NCI-H1694 (cell line): ENCODE measurements at regions not wholly inside any gene's neighbourhood (a gene's known extent, or its start where the extent isn't known, plus 50 kb on each side); places are given as distances from the start of the nearest gene placed in this dataset.
"Not testable (repeated sequence)": the region's sequence is repeated elsewhere in the genome, so short reads cannot be mapped to it uniquely, and the experiment has no call there.

Experiments
- DNase-seq: peaks from one replicate; lab custom pipeline; 2025; lab: John Stamatoyannopoulos, UW

DNA sequence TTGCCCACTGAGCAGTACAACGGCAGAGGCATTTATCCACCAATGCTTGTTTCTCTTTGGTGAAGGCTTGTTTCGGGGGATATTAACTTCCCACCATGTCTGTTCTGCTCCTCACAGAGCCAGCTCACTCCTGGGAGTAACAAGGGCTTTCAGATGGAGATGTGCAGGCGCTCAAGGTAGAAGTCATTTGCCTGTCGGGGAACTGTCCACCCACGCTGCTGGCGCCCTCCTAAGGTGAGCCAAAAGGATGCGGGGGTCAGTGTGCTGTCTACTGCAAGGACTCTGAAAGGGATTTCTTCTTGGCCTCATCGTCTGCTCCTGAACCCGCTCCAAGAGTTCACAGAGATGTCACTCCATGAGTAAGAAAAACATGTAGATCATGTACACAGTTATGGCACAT, 57.0 kb upstream of the CYRIA start:
- no peak for DNase-seq

DNA sequence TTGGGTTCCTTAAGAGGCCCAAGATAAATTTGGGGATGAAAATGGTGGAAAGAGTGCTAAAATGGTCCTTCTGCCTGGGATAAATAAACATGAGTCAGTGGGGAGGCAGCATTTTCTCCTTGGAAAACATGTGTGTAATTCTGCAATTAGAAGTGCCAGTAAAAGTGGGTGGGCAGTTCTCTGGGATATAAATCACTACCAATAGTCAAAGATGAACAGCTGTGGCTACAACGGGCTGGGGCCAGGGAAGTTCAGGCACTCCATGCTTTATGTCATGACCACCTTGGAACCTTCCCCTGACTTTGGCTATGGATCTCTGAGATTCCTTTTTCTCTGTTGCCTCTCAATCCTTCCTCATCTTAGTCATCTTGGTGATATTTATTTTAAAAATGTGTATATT, 56.5 kb upstream of the CYRIA start:
- DNase-seq = no peak

DNA sequence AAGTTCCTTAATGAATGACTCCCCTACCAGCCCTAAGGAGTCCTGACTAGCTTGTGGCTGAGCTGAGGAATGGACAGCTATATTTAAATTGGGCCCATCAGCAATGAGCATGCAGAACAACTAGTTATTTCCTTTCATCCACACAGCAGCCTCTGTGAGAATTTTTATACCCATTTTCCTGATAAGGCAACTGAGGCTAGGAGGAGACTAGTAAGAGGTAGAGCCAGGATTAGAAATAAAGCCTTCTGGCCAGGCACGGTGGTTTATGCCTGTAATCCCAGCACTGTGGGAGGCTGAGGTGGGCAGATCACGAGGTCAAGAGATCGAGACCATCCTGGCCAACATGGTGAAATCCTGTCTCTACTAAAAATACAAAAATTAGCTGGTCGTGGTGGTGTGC, 55.9 kb upstream of the CYRIA start:
- not testable (repeated sequence) for DNase-seq

- not testable (repeated sequence) for DNase-seq
Measured at GRCh38 chr2:16720737-16721136, 55.1 kb upstream of the CYRIA start.

DNA sequence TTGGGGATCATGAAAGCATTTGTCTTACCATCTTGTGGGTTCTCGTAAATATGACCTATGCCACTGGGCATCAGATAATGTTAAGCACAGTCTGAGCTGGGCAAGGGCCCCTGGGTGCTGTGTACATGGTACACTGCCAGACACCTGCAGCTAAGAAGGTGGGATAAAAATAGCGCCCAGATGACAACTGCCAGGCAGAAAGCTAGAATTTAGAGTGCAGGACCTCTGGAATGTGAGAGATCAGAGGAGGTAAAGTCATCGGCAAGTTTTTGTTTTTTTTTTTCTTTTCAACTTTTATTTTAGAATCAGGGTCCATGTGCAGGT, 53.8 kb upstream of the CYRIA start:
- no peak for DNase-seq

DNA sequence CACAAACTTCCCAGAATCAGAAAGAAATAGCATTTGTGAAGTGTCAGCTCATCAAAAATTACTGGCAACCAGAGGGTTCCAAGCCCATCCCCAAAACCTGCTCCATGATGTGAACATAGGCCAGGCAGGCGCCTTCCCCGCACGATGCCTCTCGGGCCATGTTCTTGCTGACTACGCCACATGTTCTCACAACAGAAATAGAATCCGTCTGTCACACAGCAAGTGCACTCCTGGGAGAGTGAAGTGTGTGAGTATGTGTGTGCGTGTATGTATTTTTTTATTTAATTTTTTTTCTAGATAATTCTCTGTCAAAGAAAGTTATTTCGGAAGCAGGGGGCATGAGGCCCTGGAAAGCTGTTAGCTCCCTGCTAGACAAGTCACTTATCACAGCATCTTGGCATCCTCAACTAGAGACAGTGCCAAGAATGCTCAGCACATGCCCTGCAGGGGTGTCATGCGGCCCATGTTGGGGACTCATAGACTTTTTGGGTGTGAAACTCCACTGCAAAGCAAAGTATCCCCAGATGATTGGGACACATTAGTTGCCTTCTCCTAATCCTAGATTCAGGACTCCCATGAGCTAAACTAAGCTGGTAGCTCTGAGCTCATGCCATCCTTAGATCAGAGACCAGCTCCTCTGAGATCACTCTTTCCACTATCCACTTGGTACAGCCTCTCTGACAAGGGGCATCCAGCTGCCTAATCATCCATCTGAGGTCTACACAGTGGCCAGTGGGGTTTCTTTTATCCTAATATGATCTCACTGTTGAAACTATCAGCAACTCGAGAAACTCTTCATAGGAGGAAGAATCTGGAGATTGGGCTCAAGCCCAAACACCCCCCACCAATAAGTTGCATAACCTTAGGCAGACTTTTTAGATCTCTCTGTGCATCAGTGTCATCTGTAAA, 53.2 kb upstream of the CYRIA start:
- DNase-seq = no peak

DNA sequence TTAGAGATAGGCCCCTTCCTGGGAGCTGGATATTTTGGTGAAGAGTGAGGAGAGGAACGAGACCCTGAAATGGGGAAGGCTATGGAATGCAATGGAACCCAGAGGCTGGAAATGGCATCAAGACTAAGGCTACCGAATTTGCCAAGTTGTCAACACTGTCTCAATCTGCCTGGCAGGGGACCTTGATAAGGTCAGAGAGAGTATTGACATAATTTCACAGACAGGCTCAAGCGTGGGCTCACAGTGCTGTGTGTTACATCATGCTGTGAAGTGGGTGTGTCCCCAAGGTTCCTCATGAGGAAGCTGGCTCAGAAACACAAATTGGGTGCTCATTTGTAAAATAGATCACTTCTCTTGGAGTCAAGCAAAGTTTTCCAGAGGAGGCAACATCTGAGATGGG, 51.8 kb upstream of the CYRIA start:
- DNase-seq = no peak

- no peak for DNase-seq
Measured at GRCh38 chr2:16716944-16717343, 51.3 kb upstream of the CYRIA start.

DNA sequence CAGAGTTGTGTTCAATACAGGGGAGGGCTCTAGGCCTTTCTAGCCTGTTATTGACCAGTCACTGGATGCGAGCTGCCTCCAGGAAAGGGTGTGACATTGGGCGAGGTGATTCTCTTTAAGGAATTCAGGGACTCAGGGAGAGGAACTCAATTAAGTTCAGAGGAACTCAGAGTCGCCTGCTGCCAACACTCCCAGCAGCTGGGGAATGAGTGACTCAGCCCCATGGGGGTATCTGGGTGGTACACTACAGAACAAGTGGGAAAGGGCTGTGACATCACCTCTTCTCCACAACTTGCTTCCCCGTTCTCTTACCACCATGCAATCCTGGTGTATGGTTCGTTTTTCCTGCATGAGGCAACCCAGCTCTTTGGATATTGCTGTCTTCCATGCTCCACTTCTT, 50.4 kb upstream of the CYRIA start:
- no peak for DNase-seq
